SK-N-SH (cell line): ENCODE measurements at regions not wholly inside any gene's neighbourhood (a gene's known extent, or its start where the extent isn't known, plus 50 kb on each side); places are given as distances from the start of the nearest gene placed in this dataset.

Source experiments
- CTCF ChIP-seq: fragments of 200-600 bp; sonication (generic); IDR thresholded peaks from 2 replicates; pipeline ENCODE4 v1.6.1; 2017; ENCODE audit warnings: antibody characterized with exemption, mild to moderate bottlenecking, moderate library complexity
- ELF1 ChIP-seq: IDR thresholded peaks from 2 replicates; pipeline ENCODE4 v1.4.0; 2012
- FOXM1 ChIP-seq: IDR thresholded peaks from 2 replicates; pipeline ENCODE4 v1.4.0; 2012; ENCODE audit warnings: low read depth, mild to moderate bottlenecking
- MAX ChIP-seq: IDR thresholded peaks from 2 replicates; pipeline ENCODE4 v1.4.0; 2012; ENCODE audit warnings: low read depth
- NRF1 ChIP-seq: IDR thresholded peaks from 2 replicates; pipeline ENCODE4 v1.6.1; 2012; ENCODE audit warnings: low read depth, mild to moderate bottlenecking, low read length
- PBX3 ChIP-seq: IDR thresholded peaks from 2 replicates; pipeline ENCODE4; 2012
- RCOR1 ChIP-seq: fragments of 150-350 bp; IDR thresholded peaks from 2 replicates; pipeline ENCODE4 v1.6.1; 2017; ENCODE audit warnings: antibody characterized with exemption, low read length
- SMC3 ChIP-seq: IDR thresholded peaks from 2 replicates; pipeline ENCODE4 v1.6.1; 2012; ENCODE audit warnings: low read depth, low read length, improper control_type of control experiment

- TF ChIP-seq SMC3 = no peak
- no peak for TF ChIP-seq CTCF
- no peak for TF ChIP-seq PBX3
- TF ChIP-seq FOXM1 = no peak
- no peak for TF ChIP-seq RCOR1
- TF ChIP-seq MAX = no peak
- no peak for TF ChIP-seq NRF1
- TF ChIP-seq ELF1 = no peak
Observed at GRCh38 chr7:53744403-53744760, 708.9 kb downstream of the POM121L12 start.
